NCI-H146 (cell line): ENCODE measurements at regions not wholly inside any gene's neighbourhood (a gene's known extent, or its start where the extent isn't known, plus 50 kb on each side); places are given as distances from the start of the nearest gene placed in this dataset.
"Not testable (repeated sequence)": the region's sequence is repeated elsewhere in the genome, so short reads cannot be mapped to it uniquely, and the experiment has no call there.

ENCODE experiments used
- DNase-seq: peaks from one replicate; lab custom pipeline; 2025; lab: John Stamatoyannopoulos, UW

GRCh38 chr5:179456075-179456474 lies 94.3 kb upstream of the RUFY1 start:
- DNase-seq, result not testable (repeated sequence)

DNA sequence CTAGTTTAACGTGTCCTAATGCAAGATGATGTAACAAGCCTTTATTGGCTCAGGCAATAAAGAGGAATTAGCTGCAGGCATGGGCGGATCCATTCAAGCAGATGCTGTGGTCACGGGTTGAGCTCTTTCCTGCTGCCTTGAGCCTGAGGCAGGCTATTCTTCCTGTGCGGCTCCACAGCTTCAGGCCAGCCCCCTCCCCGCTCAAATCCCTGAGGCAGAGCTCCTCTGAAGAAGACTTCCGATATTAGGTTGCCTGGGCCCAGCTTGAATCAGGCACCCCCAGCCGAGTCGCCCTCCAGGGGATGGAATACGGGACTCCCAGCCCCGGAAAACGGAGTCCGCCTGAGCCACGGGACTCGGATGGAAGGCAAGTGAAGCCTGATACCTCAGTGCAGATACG lies 95.0 kb upstream of the RUFY1 start:
- no peak for DNase-seq

DNA sequence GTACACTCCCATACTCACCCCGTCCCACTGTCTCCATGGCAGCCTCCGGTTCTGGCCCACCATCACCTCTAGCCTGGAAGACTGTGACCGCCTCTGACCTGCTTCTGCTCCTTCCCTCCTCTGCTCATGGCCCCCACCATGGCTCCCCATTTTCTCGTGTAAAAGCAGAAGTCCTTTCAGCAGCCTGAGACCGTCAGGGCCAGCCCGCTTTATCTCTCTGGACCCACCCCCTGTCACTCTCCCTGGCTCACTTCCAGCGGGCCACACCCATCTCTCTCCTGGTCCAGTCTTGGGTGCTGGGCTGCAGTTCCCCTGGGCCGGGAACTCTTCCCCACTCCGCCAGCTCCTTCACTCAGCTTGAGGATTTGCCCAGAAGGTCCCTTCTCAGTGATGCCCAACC lies 96.0 kb upstream of the RUFY1 start:
- DNase-seq, result no peak

GRCh38 chr5:179453616-179454015 lies 96.7 kb upstream of the RUFY1 start:
- no peak for DNase-seq

- no peak for DNase-seq
These were observed 97.8 kb upstream of the RUFY1 start for GRCh38 chr5:179452356-179453230.

GRCh38 chr5:179451828-179452196 lies 98.5 kb upstream of the RUFY1 start:
- DNase-seq, result no peak

- no peak for DNase-seq
These were observed 99.1 kb upstream of the RUFY1 start for GRCh38 chr5:179451114-179451827.

GRCh38 chr5:179449950-179450349 lies 100.4 kb upstream of the RUFY1 start:
- not testable (repeated sequence) for DNase-seq

DNA sequence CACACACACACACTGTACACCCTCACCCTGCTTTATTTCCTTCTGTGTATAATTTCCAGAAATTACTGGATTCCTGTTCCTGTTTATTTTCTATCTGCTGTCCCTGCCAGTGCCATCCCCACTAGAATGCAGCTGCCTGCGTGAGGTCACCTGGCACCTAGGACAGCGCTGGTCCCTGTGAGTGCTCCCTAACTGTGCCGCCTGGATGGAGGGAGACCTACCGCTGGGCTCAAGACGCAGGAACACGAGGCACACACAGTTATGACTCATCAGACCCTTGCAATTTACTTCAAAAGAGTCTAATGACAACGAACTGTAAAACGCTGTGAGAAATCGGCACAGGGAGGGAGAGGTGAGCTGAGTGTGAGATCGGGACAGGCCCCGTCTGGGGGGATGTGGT lies 102.1 kb upstream of the RUFY1 start:
- not testable (repeated sequence) for DNase-seq

- not testable (repeated sequence) for DNase-seq
These were observed 97.0 kb upstream of the ADAMTS2 start for GRCh38 chr5:179442289-179442688.

GRCh38 chr5:179439181-179439985 lies 94.1 kb upstream of the ADAMTS2 start:
- no peak for DNase-seq

DNA sequence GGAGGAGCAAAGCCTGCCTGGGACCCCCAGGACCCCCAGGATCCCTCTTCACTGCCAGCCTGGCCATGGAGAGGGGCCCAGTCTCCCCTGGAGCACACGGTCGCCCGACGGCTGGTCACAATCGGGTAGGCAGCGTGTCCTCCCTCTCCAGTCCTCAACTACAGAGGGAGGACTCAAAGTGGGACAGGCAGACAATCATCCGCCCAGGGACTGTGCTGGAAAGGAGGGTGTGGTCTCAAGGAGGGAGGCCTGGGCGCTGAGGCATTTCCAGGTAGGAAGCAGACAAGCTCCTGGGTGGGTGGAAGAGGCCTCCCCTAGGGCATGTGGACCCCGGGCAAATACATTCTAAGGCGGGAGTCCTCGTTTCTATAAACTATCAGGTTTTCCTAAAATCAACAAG lies 93.2 kb upstream of the ADAMTS2 start:
- DNase-seq, result no peak

DNA sequence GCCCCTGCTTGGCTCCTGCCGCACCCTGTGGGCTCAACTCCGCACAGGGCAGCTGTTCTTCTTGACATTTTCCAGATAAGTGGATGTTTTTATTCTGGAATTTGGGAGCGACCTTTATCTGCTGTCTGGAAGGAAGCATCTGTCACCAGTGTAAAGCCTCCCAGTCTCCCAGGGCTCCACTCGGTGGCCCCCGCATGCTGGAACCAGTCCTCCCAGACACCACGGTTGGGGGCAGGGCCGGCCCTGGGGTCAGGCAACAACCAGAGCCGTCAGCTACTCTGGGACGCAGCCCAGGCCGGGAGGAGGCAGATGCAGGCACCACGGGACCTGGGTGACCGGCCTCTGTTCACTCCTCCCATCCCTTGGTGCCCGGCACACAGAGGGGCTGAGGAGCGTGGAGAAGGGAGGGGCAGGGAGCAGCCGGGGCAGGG lies 92.8 kb upstream of the ADAMTS2 start:
- no peak for DNase-seq

GRCh38 chr5:179437341-179438001 lies 92.2 kb upstream of the ADAMTS2 start:
- DNase-seq, result no peak

- DNase-seq, result no peak
These were observed 91.3 kb upstream of the ADAMTS2 start for GRCh38 chr5:179436321-179437122.

DNA sequence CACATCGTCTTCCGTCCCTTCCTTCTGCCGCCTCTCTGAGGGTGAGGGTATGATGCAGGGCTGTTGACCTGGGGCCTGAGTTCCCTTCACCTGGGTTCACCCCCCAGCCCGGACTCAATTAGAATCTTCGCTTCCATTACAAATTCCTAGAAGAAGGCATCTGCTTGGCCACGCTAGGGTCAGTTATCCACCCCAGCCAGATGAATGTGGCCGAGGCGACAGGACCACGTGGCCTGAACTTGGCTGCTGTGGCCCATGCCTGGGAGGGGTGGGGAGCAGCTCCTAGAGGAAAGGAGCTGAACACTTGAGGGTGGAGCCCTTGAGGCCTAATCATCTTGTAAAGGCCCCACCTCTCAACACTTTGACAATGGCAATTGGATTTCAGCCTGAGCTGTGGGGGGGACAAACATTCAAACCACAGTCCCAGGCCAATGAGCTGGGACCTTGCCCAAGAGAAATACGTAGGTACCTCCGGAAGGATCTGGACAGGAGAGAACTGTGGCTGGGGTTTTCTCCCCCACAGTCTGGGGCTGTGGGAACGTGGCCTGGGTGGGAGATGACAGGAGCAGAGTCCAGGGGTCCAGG lies 90.6 kb upstream of the ADAMTS2 start:
- DNase-seq, result no peak

DNA sequence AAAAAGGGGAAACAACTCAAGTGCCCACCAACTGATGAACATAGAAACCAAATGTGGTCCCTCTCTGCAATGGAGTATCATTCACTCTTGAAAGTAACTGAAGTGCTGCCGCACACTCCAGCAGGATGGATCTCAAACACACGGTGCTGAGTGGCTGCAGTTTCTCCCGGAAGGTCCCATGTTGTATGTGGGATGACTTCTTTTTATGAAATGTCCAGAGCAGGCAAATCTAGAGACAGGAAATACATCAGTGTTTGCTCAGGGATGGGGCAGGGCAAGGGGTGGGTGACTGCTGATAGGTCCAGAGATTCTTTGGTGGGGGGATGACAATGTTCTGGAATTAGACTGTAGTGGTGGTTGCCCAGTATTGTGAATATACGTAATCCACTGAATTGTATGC lies 89.9 kb upstream of the ADAMTS2 start:
- DNase-seq, result no peak

- DNase-seq, result no peak
These were observed 87.3 kb upstream of the ADAMTS2 start for GRCh38 chr5:179432547-179432946.

DNA sequence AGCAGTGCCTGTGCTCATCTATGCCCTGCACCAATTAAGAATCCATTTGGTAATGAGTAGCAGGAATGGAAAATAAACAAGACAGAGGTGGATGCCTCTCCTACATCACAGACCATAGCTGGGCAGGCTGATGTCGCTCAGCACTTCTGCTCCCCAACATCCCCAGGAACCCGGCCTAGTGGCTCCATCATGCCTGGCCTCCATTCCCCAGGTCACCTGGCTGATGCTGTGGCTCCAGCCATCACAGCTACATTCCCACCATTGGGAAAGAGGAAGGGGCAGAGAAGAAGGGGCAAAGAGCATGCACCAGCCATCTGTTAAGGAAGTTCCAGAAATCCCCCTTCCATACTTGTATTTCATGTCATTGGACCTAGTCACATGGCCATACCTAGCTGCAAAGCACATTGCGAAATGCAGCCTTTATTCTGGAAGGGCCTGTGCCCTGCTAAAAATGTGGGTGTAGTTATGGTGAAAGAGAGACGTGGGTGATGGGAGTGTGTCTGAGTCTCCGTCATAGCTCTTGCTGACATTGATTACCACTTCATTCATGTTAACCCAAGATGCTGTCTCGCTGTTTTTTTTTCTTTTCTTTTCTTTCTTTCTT lies 86.1 kb upstream of the ADAMTS2 start:
- no peak for DNase-seq
